Colonic mucosa (tissue), 4 donors: ENCODE measurements at regions not wholly inside any gene's neighbourhood (a gene's known extent, or its start where the extent isn't known, plus 50 kb on each side); places are given as distances from the start of the nearest gene placed in this dataset.

Experiments used
- DNase-seq: peaks from one replicate; pipeline ENCODE4 v3.0.0-alpha.2; 2020
- H3K27ac ChIP-seq: fragments of 200-600 bp; one replicate; pipeline ENCODE4 v1.8.0; 2021
- H3K27me3 ChIP-seq: fragments of 200-600 bp; one replicate; pipeline ENCODE4 v1.8.0; 2021
- H3K36me3 ChIP-seq: fragments of 200-600 bp; one replicate; pipeline ENCODE4 v1.8.0; 2021
- H3K4me1 ChIP-seq: fragments of 200-600 bp; one replicate; pipeline ENCODE4 v1.8.0; 2021; ENCODE audit warnings: mild to moderate bottlenecking
- H3K4me3 ChIP-seq: fragments of 200-600 bp; one replicate; pipeline ENCODE4 v1.8.0; 2021
- H3K9ac ChIP-seq, 2 donors: one replicate each; pipeline ENCODE4 v1.7.0; 2013; ENCODE audit warnings: control low read depth in 2 of 2, low read depth in 2 of 2, low read length in 2 of 2
- H3K9me3 ChIP-seq: fragments of 200-600 bp; one replicate; pipeline ENCODE4 v1.8.0; 2021
- CTCF ChIP-seq: fragments of 200-600 bp; IDR thresholded peaks from one replicate; pipeline ENCODE4 v1.8.0; 2022; ENCODE audit warnings: antibody characterized with exemption, mild to moderate bottlenecking
- intact Hi-C: fragments of 100-400 bp; cut with DNase I; formaldehyde crosslinking; loops from one replicate; pipeline ENCODE4 v1.14.1; 2022
- donor health status: healthy.
- donor health status: DM: no; HTN: no; CAD: no.
- donor health status: DM: no; HTN: no; CAD: no.

DNA sequence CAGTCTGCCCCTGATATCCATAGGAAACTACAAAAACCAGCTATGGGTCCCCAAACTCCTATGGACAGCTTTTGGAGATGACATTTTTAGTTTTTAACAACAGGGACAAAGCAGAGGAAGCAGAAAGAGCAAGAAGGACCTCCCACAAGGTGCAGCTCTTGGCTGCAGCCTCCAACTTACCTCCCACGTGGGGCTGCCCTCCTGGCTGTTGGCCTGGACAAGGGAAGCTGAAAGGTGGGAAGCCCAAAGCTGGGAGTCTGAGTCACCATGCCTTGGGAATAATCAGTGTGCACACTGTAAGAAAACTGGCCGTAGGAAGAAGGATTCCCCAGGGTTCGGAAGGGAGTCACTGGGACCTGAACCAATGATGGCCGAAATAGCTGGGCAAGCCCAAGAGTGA, 51.8 kb upstream of the PAX1 start:
- no peak for TF ChIP-seq CTCF
- Histone ChIP-seq H3K27ac (no peak overlapping the region), H3K4me3 (no peak overlapping the region), H3K27me3 (no peaks in the 10 kb centered on the region), H3K9ac (no peak overlapping the region), H3K9me3 (no peaks in the 10 kb centered on the region), H3K4me1 (no peaks in the 10 kb centered on the region), H3K36me3 (no peaks in the 10 kb centered on the region)
- intact Hi-C loops, result no loop called here
- no peak for DNase-seq

DNA sequence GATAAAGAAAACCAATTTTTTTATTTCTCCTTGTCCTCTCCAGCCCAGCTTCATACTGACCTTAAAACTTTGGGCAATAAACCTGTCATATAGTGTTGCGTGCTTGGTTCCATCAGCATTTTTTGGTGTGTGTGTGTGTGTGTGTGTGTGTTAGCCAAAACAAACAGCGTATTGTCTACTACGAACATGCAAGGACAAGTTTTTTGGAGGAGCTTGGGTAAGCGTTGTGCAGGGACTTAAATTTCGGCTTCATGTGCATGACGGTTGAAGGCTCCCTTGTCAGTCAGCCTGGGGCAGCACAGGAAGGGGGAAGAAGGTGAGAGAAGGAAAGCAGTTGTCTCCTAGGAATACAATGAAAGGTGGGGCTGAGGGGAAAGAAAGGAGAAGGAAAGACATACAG, 62.0 kb upstream of the PAX1 start:
- no peaks in the 10 kb centered on the region for H3K4me1 ChIP-seq
- no peak for DNase-seq
- H3K36me3 ChIP-seq, result no peaks in the 10 kb centered on the region
- intact Hi-C loops, result no loop called here
- TF ChIP-seq CTCF, result no peak
- H3K4me3 ChIP-seq, result no peak overlapping the region
- no peak overlapping the region for H3K27ac ChIP-seq
- H3K27me3 ChIP-seq, result no peaks in the 10 kb centered on the region
- no peaks in the 10 kb centered on the region for H3K9me3 ChIP-seq
- H3K9ac ChIP-seq, result no peak overlapping the region

DNA sequence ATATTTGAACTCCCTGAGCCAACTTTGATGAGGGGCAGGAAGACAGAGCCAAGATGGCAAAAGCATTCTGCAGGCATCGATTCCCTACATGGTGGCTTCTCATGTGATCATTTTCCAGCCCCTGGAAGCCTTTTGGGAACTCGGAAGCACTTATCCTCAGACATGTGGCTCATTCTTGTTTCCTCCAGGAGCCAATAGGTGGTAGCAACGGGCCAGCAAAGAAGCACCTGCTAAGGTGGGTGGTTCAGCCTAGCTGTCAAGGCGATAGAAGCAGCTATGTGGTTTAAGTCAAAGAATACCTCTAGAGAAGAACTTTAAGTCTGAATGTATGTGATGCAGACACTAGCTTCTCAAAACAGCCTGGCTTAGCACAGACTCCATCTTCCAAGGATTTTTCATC, 64.9 kb upstream of the PAX1 start:
- H3K27ac ChIP-seq, result no peak overlapping the region
- intact Hi-C loops, result no loop called here
- H3K9ac ChIP-seq, result no peak overlapping the region
- H3K9me3 ChIP-seq, result no peaks in the 10 kb centered on the region
- no peaks in the 10 kb centered on the region for H3K27me3 ChIP-seq
- no peak for DNase-seq
- H3K36me3 ChIP-seq, result no peaks in the 10 kb centered on the region
- no peaks in the 10 kb centered on the region for H3K4me1 ChIP-seq
- H3K4me3 ChIP-seq, result no peak overlapping the region
- no peak for TF ChIP-seq CTCF

GRCh38 chr20:21633829-21634228, 71.6 kb upstream of the PAX1 start:
- intact Hi-C loops, result no loop called here
- TF ChIP-seq CTCF, result no peak

GRCh38 chr20:21632735-21633053, 72.8 kb upstream of the PAX1 start:
- no peaks in the 10 kb centered on the region for H3K4me1 ChIP-seq
- H3K27ac ChIP-seq, result no peak overlapping the region
- H3K9ac ChIP-seq, result no peak overlapping the region
- intact Hi-C loops, result no loop called here
- H3K9me3 ChIP-seq, result no peaks in the 10 kb centered on the region
- no peak for DNase-seq
- no peak for TF ChIP-seq CTCF
- H3K4me3 ChIP-seq, result no peak overlapping the region
- H3K27me3 ChIP-seq, result no peaks in the 10 kb centered on the region
- no peaks in the 10 kb centered on the region for H3K36me3 ChIP-seq

More at GRCh38 chr20:21633829-21634228, 71.6 kb upstream of the PAX1 start:
- Histone ChIP-seq H3K36me3 (no peaks in the 10 kb centered on the region), H3K27ac (no peak overlapping the region), H3K4me1 (no peaks in the 10 kb centered on the region), H3K9ac (no peak overlapping the region), H3K4me3 (no peak overlapping the region), H3K9me3 (no peaks in the 10 kb centered on the region), H3K27me3 (no peaks in the 10 kb centered on the region)
- no peak for DNase-seq
